ENCODE measurements at regions not wholly inside any gene's neighbourhood (a gene's known extent, or its start where the extent isn't known, plus 50 kb on each side); places are given as distances from the start of the nearest gene placed in this dataset.

GRCh38 chr1:87418048-87418447, 89.4 kb downstream of the LMO4 start:
- ChIA-PET CTCF (no interaction called here), POLR2A (ENCODE audit: unreplicated experiment) (no interaction called here)
- H3K4me2 ChIP-seq (ENCODE audit: low read length), result no peak overlapping the region
- intact Hi-C loops (cut with micrococcal nuclease), result no loop called here
- no peak for TF ChIP-seq EZH2 (IDR thresholded peaks at IDR 0.05; ENCODE audit: low read length, unreplicated experiment)
- H3K9me2 ChIP-seq (replicated peaks; ENCODE audit: low read length), result no peaks in the 10 kb centered on the region
- ATAC-seq (no peak), DNase-seq (no peak)
- H3K79me2 ChIP-seq (ENCODE audit: low read length), result no peaks in the 10 kb centered on the region
- H3K9me3 ChIP-seq (ENCODE audit: low read length), result no peaks in the 10 kb centered on the region
- H3K9ac ChIP-seq (ENCODE audit: low read length), result no peak overlapping the region
- H3K27ac ChIP-seq (ENCODE audit: low read length), result no peak overlapping the region
- H3K27me3 ChIP-seq (ENCODE audit: low read length), result no peaks in the 10 kb centered on the region
- H3K4me1 ChIP-seq (ENCODE audit: insufficient read depth, low read length), result 0 out of 2 replicates have a peak, but pooled peaks cover under 1% of the 10 kb centered on the region
- no peak overlapping the region for H3K4me3 ChIP-seq (ENCODE audit: low read length)
- BruUV-seq (replicated peaks), result no TSS peak
- H2AFZ ChIP-seq (ENCODE audit: low read length), result no peak overlapping the region
- no peaks in the 10 kb centered on the region for H4K20me1 ChIP-seq (ENCODE audit: low read length)
- H3K36me3 ChIP-seq (ENCODE audit: low read depth, low read length), result no peaks in the 10 kb centered on the region
- no peaks in the 10 kb centered on the region for H3F3A ChIP-seq (ENCODE audit: low read length, unreplicated experiment)

- no peaks in the 10 kb centered on the region for H4K20me1 ChIP-seq (ENCODE audit: low read length)
- peaks cover 17% of the 10 kb centered on the region for H3K4me1 ChIP-seq (ENCODE audit: insufficient read depth, low read length)
- no peaks in the 10 kb centered on the region for H3K9me3 ChIP-seq (ENCODE audit: low read length)
- ChIA-PET POLR2A (ENCODE audit: unreplicated experiment) (no interaction called here), CTCF (no interaction called here)
- H2AFZ ChIP-seq (ENCODE audit: low read length), result no peak overlapping the region
- DNase-seq (no peak), ATAC-seq (no peak)
- intact Hi-C loops (cut with micrococcal nuclease), result no loop called here
- H3K4me2 ChIP-seq (ENCODE audit: low read length), result no peak overlapping the region
- TF ChIP-seq EZH2 (IDR thresholded peaks at IDR 0.05; ENCODE audit: low read length, unreplicated experiment), result no peak
- no peak overlapping the region for H3K9ac ChIP-seq (ENCODE audit: low read length)
- BruUV-seq (replicated peaks), result no TSS peak
- H3K79me2 ChIP-seq (ENCODE audit: low read length), result no peaks in the 10 kb centered on the region
- no peak overlapping the region for H3K4me3 ChIP-seq (ENCODE audit: low read length)
- no peak overlapping the region for H3K27ac ChIP-seq (ENCODE audit: low read length)
- H3K36me3 ChIP-seq (ENCODE audit: low read depth, low read length), result no peaks in the 10 kb centered on the region
- no peaks in the 10 kb centered on the region for H3K9me2 ChIP-seq (replicated peaks; ENCODE audit: low read length)
- H3K27me3 ChIP-seq (ENCODE audit: low read length), result no peaks in the 10 kb centered on the region
- no peaks in the 10 kb centered on the region for H3F3A ChIP-seq (ENCODE audit: low read length, unreplicated experiment)
Observed at GRCh38 chr1:87421809-87422208, 93.1 kb downstream of the LMO4 start.

- H3K9me3 ChIP-seq (ENCODE audit: low read length), result no peaks in the 10 kb centered on the region
- peaks cover 17% of the 10 kb centered on the region for H3K4me1 ChIP-seq (ENCODE audit: insufficient read depth, low read length)
- H3F3A ChIP-seq (ENCODE audit: low read length, unreplicated experiment), result no peaks in the 10 kb centered on the region
- H2AFZ ChIP-seq (ENCODE audit: low read length), result no peak overlapping the region
- POLR2A ChIA-PET (ENCODE audit: unreplicated experiment), result interaction anchor here (0.6 kb wide), 1 partner anchor 97 kb away, joined by 3 read pairs; no protein-coding TSS in a partner anchor
- no peaks in the 10 kb centered on the region for H3K9me2 ChIP-seq (replicated peaks; ENCODE audit: low read length)
- BruUV-seq (replicated peaks), result no TSS peak
- ATAC-seq, result peak; percentile 99
- no peak overlapping the region for H3K4me3 ChIP-seq (ENCODE audit: low read length)
- TF ChIP-seq EZH2 (IDR thresholded peaks at IDR 0.05; ENCODE audit: low read length, unreplicated experiment), result no peak
- no peak for TF ChIP-seq CTCF (conservative IDR thresholded peaks at IDR 0.05; ENCODE audit: low read depth, low read length)
- TF ChIP-seq EZH2phosphoT487 (IDR thresholded peaks at IDR 0.05; ENCODE audit: borderline replicate concordance, low read length), result no peak
- no peaks in the 10 kb centered on the region for H3K36me3 ChIP-seq (ENCODE audit: low read depth, low read length)
- no peaks in the 10 kb centered on the region for H3K27me3 ChIP-seq (ENCODE audit: low read length)
- no peak overlapping the region for H3K9ac ChIP-seq (ENCODE audit: low read length)
- CTCF ChIA-PET, result no interaction called here
- H3K4me2 ChIP-seq (ENCODE audit: low read length), result 0 out of 2 replicates have a peak overlapping the region, but pooled peaks have one; percentile 17
- H4K20me1 ChIP-seq (ENCODE audit: low read length), result no peaks in the 10 kb centered on the region
- peak overlapping the region; percentile 75 for H3K27ac ChIP-seq (ENCODE audit: low read length)
- intact Hi-C loops (cut with micrococcal nuclease), result no loop called here
- H3K79me2 ChIP-seq (ENCODE audit: low read length), result no peaks in the 10 kb centered on the region
- DNase-seq, result peak; percentile 72
Observed at GRCh38 chr1:87424541-87424940, 95.9 kb downstream of the LMO4 start.

Data from PC-3 (cell line).